IMR-90 (cell line): ENCODE measurements at regions not wholly inside any gene's neighbourhood (a gene's known extent, or its start where the extent isn't known, plus 50 kb on each side); places are given as distances from the start of the nearest gene placed in this dataset.

Experiments
- ATAC-seq: fragments of 200-7000 bp; cut with Tn5 transposase; 2 replicates; pipeline ENCODE4 v1.9.1; 2020; ENCODE audit warnings: low read depth, mild to moderate bottlenecking, moderate library complexity
- BruUV-seq: library from RNA; stranded (reverse); fragments of 400-500 nt; replicated peaks from 2 replicates; lab custom pipeline; 2021; lab: Mats Ljungman, UMichigan
- CTCF ChIA-PET: fragments of 300-600 bp; formaldehyde crosslinking; extraction: SDS; loops from one replicate; lab custom pipeline; 2021; ENCODE audit warnings: antibody characterized with exemption; lab: Yijun Ruan, JAX
- POLR2A ChIA-PET: fragments of 300-600 bp; sonication (Branson Sonifier 250); formaldehyde crosslinking; loops from one replicate; lab custom pipeline; 2022; ENCODE audit warnings: antibody characterized with exemption; ENCODE audit not compliant: unreplicated experiment; lab: Charles Lee
- DNase-seq: peaks from one replicate; pipeline ENCODE4 v3.0.0; 2013
- H2AFZ ChIP-seq: replicated peaks from 2 replicates; pipeline ENCODE3; 2013; ENCODE audit warnings: low read length, mild to moderate bottlenecking; ENCODE audit not compliant: poor library complexity
- H2AK5ac ChIP-seq: 2 replicates; pipeline ENCODE4 v1.6.1; 2013; ENCODE audit warnings: low read depth, low read length, inconsistent platforms
- H2AK9ac ChIP-seq: replicated peaks from 2 replicates; pipeline ENCODE3; 2013; ENCODE audit warnings: mild to moderate bottlenecking, low read depth, low read length, moderate library complexity; ENCODE audit not compliant: poor library complexity
- H2BK120ac ChIP-seq: 2 replicates; pipeline ENCODE4 v1.6.1; 2013; ENCODE audit warnings: low read depth, low read length, inconsistent platforms
- H2BK15ac ChIP-seq: 3 replicates; pipeline ENCODE4 v1.6.1; 2013; ENCODE audit warnings: low read depth, low read length, inconsistent platforms
- H2BK20ac ChIP-seq: 2 replicates; pipeline ENCODE4 v1.6.1; 2013; ENCODE audit warnings: low read depth, mild to moderate bottlenecking, inconsistent platforms, low read length, moderate library complexity
- H2BK5ac ChIP-seq: 2 replicates; pipeline ENCODE4 v1.6.1; 2013; ENCODE audit warnings: mild to moderate bottlenecking, low read depth, low read length, inconsistent platforms; ENCODE audit not compliant: poor library complexity, severe bottlenecking
- H3K14ac ChIP-seq: replicated peaks from 2 replicates; pipeline ENCODE4 v1.6.1; 2013; ENCODE audit warnings: low read depth, low read length, inconsistent platforms
- H3K18ac ChIP-seq: 2 replicates; pipeline ENCODE4 v1.6.1; 2013; ENCODE audit warnings: low read depth, low read length, control low read depth
- H3K23ac ChIP-seq: 2 replicates; pipeline ENCODE4 v1.6.1; 2013; ENCODE audit warnings: low read depth, low read length, inconsistent platforms
- H3K27ac ChIP-seq: 2 replicates; pipeline ENCODE4 v1.5.1; 2013; ENCODE audit warnings: mild to moderate bottlenecking, control low read depth, low read length; ENCODE audit not compliant: insufficient read depth
- H3K27me3 ChIP-seq: 2 replicates; pipeline ENCODE4 v1.6.1; 2013; ENCODE audit warnings: low read length; ENCODE audit not compliant: control insufficient read depth, insufficient read depth
- H3K36me3 ChIP-seq: 2 replicates; pipeline ENCODE4 v1.6.1; 2013; ENCODE audit warnings: low read length, mixed read lengths; ENCODE audit not compliant: control insufficient read depth, insufficient read depth
- H3K4ac ChIP-seq: 2 replicates; pipeline ENCODE4 v1.6.1; 2013; ENCODE audit warnings: low read depth, low read length, inconsistent platforms
- H3K4me1 ChIP-seq: 2 replicates; pipeline ENCODE4 v1.6.1; 2013; ENCODE audit warnings: low read length, mixed read lengths; ENCODE audit not compliant: control insufficient read depth, insufficient read depth
- H3K4me2 ChIP-seq: 2 replicates; pipeline ENCODE4 v1.6.1; 2013; ENCODE audit warnings: low read depth, mild to moderate bottlenecking, control low read depth, low read length, moderate library complexity
- H3K4me3 ChIP-seq: 2 replicates; pipeline ENCODE4 v1.5.1; 2013; ENCODE audit warnings: low read depth, mild to moderate bottlenecking, control low read depth, low read length, moderate library complexity; ENCODE audit not compliant: insufficient read depth
- H3K56ac ChIP-seq: 2 replicates; pipeline ENCODE4 v1.6.1; 2013; ENCODE audit warnings: low read length, inconsistent platforms; ENCODE audit not compliant: insufficient read depth; ENCODE audit errors: extremely low read depth
- H3K79me1 ChIP-seq, 2 experiments: 2 replicates each; pipeline ENCODE4 v1.6.1; 2013; ENCODE audit warnings: low read length in 2 of 2, inconsistent platforms in 1 of 2, low read depth in 1 of 2
- H3K9ac ChIP-seq: 2 replicates; pipeline ENCODE4 v1.6.1; 2013; ENCODE audit warnings: low read depth, low read length, control low read depth
- H3K9me1 ChIP-seq: 2 replicates; pipeline ENCODE4 v1.6.1; 2013; ENCODE audit warnings: low read length, inconsistent platforms; ENCODE audit not compliant: insufficient read depth
- H3K9me3 ChIP-seq: 2 replicates; pipeline ENCODE4 v1.6.1; 2013; ENCODE audit warnings: low read length; ENCODE audit not compliant: control insufficient read depth, insufficient read depth
- H4K20me1 ChIP-seq: 2 replicates; pipeline ENCODE4 v1.6.1; 2013; ENCODE audit warnings: low read length, inconsistent platforms; ENCODE audit not compliant: insufficient read depth
- H4K5ac ChIP-seq: 2 replicates; pipeline ENCODE4 v1.6.1; 2013; ENCODE audit warnings: mild to moderate bottlenecking, low read depth, low read length, control low read depth
- H4K8ac ChIP-seq, 2 experiments: 2 replicates each; pipeline ENCODE4 v1.6.1; 2013; ENCODE audit warnings: low read depth in 2 of 2, low read length in 2 of 2, control low read depth in 1 of 2, inconsistent platforms in 1 of 2
- H4K91ac ChIP-seq: 2 replicates; pipeline ENCODE4 v1.6.1; 2013; ENCODE audit warnings: low read depth, low read length, inconsistent platforms; ENCODE audit not compliant: insufficient read depth
- BHLHE40 ChIP-seq: fragments of 150-350 bp; IDR thresholded peaks from 2 replicates; pipeline ENCODE4 v1.6.1; 2016; ENCODE audit warnings: mild to moderate bottlenecking, low read depth, low read length
- MAFK ChIP-seq: IDR thresholded peaks from 2 replicates; pipeline ENCODE4 v1.6.1; 2012; ENCODE audit warnings: low read depth, low read length, improper control_type of control experiment
- WGBS, 2 experiments: methylation state at CpG; one replicate each; pipeline versions ENCODE4 v1.1.5 to v1.1.7; 2013; ENCODE audit warnings: missing lambda C conversion rate in 2 of 2; ENCODE audit not compliant: insufficient read length in 1 of 2; ENCODE audit errors: extremely low coverage in 2 of 2; 5-methylcytosine and 5-hydroxymethylcytosine counted together
- dilution Hi-C: fragments of 300-500 bp; cut with HindIII; formaldehyde crosslinking; loops from one replicate; pipeline ENCODE4 v1.14.3; 2018; ENCODE audit warnings: low sequenced_read_pairs; ENCODE audit not compliant: unreplicated experiment
- in situ Hi-C: fragments of 300-500 bp; cut with MboI; formaldehyde crosslinking; loops from 3 replicates; pipeline ENCODE4 v1.14.3; 2019; ENCODE audit warnings: low sequenced_read_pairs, inconsistent platforms, mixed read lengths
- intact Hi-C: fragments of 100-400 bp; cut with micrococcal nuclease; formaldehyde crosslinking; loops from 2 replicates; pipeline ENCODE4 v1.10.0; 2022

GRCh38 chr5:112628214-112628980, 109.3 kb upstream of the APC start:
- H3K9ac ChIP-seq = no peak overlapping the region
- intact Hi-C loops (no loop called here), in situ Hi-C loops (no loop called here), dilution Hi-C loops (no loop called here)
- TF ChIP-seq BHLHE40 (no peak), MAFK (peak; percentile 85)
- CTCF ChIA-PET = no interaction called here
- POLR2A ChIA-PET = no interaction called here
- H3K79me1 ChIP-seq = no peaks in the 10 kb centered on the region
- no peaks in the 10 kb centered on the region for H3K36me3 ChIP-seq
- H2BK20ac ChIP-seq = no peak overlapping the region
- BruUV-seq = no TSS peak
- H3K9me3 ChIP-seq = no peaks in the 10 kb centered on the region
- peaks cover 4% of the 10 kb centered on the region; the same call in 1 of the 2 replicates for H3K27me3 ChIP-seq
- WGBS, 2 experiments = 29% methylated on average over 1 of the region's 6 CpGs; no CpG with 5 or more reads in 1 of the 2 experiments
- H4K20me1 ChIP-seq = no peaks in the 10 kb centered on the region
- H3K23ac ChIP-seq = no peak overlapping the region
- H2AFZ ChIP-seq = no peak overlapping the region
- H3K18ac ChIP-seq = no peak overlapping the region
- no peak overlapping the region for H3K14ac ChIP-seq
- no peak overlapping the region for H3K4me2 ChIP-seq
- no peak overlapping the region for H2BK5ac ChIP-seq
- no peak overlapping the region for H4K8ac ChIP-seq
- no peak overlapping the region for H4K5ac ChIP-seq
- no peak overlapping the region for H2AK5ac ChIP-seq
- H3K4ac ChIP-seq = no peak overlapping the region
- DNase-seq (no peak), ATAC-seq (no peak)
- H3K56ac ChIP-seq = no peak overlapping the region
- H3K4me3 ChIP-seq = no peak overlapping the region
- no peak overlapping the region for H4K91ac ChIP-seq
- H2BK120ac ChIP-seq = no peak overlapping the region
- H3K9me1 ChIP-seq = no peaks in the 10 kb centered on the region
- H3K4me1 ChIP-seq = no peaks in the 10 kb centered on the region
- H2BK15ac ChIP-seq = no peak overlapping the region
- no peak overlapping the region for H3K27ac ChIP-seq
- H2AK9ac ChIP-seq = no peak overlapping the region
